ENCODE measurements at regions not wholly inside any gene's neighbourhood (a gene's known extent, or its start where the extent isn't known, plus 50 kb on each side); places are given as distances from the start of the nearest gene placed in this dataset.

GRCh38 chr4:1500231-1500965 is 94.2 kb upstream of the NKX1-1 start:
- DNase-seq, result peak in 1 of 3 donors; percentile 7
- H3K27me3 ChIP-seq (ENCODE audit: control insufficient read depth in 3 of 3, insufficient read depth in 3 of 3, low read length in 2 of 3), result peaks cover 0 to 10% (median 0%) of the 10 kb centered on the region in 3 donors
- WGBS, 2 donors, result 88 to 91% methylated on average over 18 of the region's 18 CpGs

DNA sequence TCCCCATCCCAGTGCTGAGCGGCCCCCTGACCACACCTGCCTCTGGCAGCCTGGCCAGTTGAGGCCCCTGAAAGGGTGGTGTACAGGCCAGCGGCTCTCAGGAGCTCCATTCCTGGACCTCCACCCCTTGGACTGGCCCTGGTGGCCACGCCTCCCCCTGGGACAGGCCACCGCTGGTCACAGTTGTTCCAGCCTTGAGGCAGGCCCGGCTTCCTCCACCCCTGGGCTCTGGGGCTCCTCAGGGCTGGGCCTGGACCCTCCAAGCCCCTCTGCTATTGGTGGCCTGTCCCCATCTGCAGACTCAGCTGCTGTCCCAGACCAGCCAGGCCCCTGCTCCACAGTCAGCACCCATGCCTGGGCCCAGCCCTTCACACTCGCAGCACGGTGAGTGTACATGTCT is 93.2 kb upstream of the NKX1-1 start:
- no peak overlapping the region for H3K4me3 ChIP-seq
- 80 to 84% methylated on average over 7 of the region's 7 CpGs for WGBS, 2 donors
- H3K27me3 ChIP-seq (ENCODE audit: control insufficient read depth in 3 of 3, insufficient read depth in 3 of 3, low read length in 2 of 3), result peaks cover 0 to 10% (median 0%) of the 10 kb centered on the region in 3 donors
- H3K4me1 ChIP-seq (ENCODE audit: control insufficient read depth in 5 of 5, insufficient read depth in 5 of 5, low read length in 5 of 5), result peaks cover 0 to 2% (median 0%) of the 10 kb centered on the region in 5 donors
- H3K9me3 ChIP-seq (ENCODE audit: control insufficient read depth in 4 of 4, insufficient read depth in 3 of 4, low read length in 3 of 4), result peaks cover 0 to 3% (median 0%) of the 10 kb centered on the region in 4 donors
- TF ChIP-seq CTCF (IDR thresholded peaks at IDR 0.05; ENCODE audit: control extremely low read depth, extremely low read depth), result no peak
- ATAC-seq (ENCODE audit: insufficient read depth, low FRiP score) (no peak), DNase-seq (no peak)
- H3K36me3 ChIP-seq (ENCODE audit: control insufficient read depth in 4 of 4, insufficient read depth in 4 of 4, low read length in 4 of 4), result no peaks in the 10 kb centered on the region
- H3K27ac ChIP-seq (ENCODE audit: low read depth in 1 of 2, low read length in 1 of 2), result no peak overlapping the region
- H3K9ac ChIP-seq (ENCODE audit: insufficient read depth in 1 of 2, low read length in 2 of 2), result no peak overlapping the region

More at GRCh38 chr4:1500231-1500965, 94.2 kb upstream of the NKX1-1 start:
- Histone ChIP-seq H3K9me3 (ENCODE audit: control insufficient read depth in 4 of 4, insufficient read depth in 3 of 4, low read length in 3 of 4) (peaks cover 0 to 3% (median 0%) of the 10 kb centered on the region in 4 donors), H3K36me3 (ENCODE audit: control insufficient read depth in 4 of 4, insufficient read depth in 4 of 4, low read length in 4 of 4) (no peaks in the 10 kb centered on the region), H3K4me1 (ENCODE audit: control insufficient read depth in 5 of 5, insufficient read depth in 5 of 5, low read length in 5 of 5) (peaks cover 0 to 2% (median 0%) of the 10 kb centered on the region in 5 donors), H3K4me3 (no peak overlapping the region), H3K9ac (ENCODE audit: insufficient read depth in 1 of 2, low read length in 2 of 2) (no peak overlapping the region), H3K27ac (ENCODE audit: low read depth in 1 of 2, low read length in 1 of 2) (no peak overlapping the region)
- ATAC-seq (ENCODE audit: insufficient read depth, low FRiP score), result no peak
- no peak for TF ChIP-seq CTCF (IDR thresholded peaks at IDR 0.05; ENCODE audit: control extremely low read depth, extremely low read depth)

DNA sequence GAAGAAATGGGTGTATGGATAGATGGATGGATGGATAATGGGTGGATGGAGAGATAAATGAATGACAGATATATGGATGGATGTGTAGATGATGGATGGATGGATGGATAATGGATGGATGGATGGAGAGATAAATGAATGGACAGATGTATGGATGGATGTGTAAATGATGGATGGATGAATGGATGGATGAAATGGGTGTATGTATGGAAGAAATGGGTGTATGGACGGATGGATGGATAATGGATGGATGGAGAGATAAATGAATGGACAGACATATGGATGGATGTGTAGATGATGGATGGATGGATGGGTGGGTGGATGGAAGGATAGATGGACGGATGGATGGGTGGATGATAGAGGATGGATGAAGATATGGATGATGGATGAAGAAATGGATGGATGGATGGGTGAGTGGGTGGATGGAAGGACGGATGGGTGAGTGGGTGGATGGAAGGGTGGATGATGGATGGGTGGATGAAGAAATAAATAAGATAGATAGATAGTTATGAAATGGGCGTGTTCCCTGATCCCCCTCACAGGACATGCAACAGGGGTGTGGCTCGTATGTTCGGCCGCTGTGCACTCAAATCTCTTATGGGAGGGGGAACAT is 91.1 kb upstream of the NKX1-1 start:
- Histone ChIP-seq H3K4me3 (no peak overlapping the region), H3K9me3 (ENCODE audit: control insufficient read depth in 4 of 4, insufficient read depth in 3 of 4, low read length in 3 of 4) (peaks cover 0 to 4% (median 0%) of the 10 kb centered on the region in 4 donors), H3K27ac (ENCODE audit: low read depth in 1 of 2, low read length in 1 of 2) (no peak overlapping the region), H3K4me1 (ENCODE audit: control insufficient read depth in 5 of 5, insufficient read depth in 5 of 5, low read length in 5 of 5) (peaks cover 0 to 2% (median 0%) of the 10 kb centered on the region in 5 donors), H3K9ac (ENCODE audit: insufficient read depth in 1 of 2, low read length in 2 of 2) (no peak overlapping the region), H3K27me3 (ENCODE audit: control insufficient read depth in 3 of 3, insufficient read depth in 3 of 3, low read length in 2 of 3) (peaks cover 0 to 12% (median 0%) of the 10 kb centered on the region in 3 donors), H3K36me3 (ENCODE audit: control insufficient read depth in 4 of 4, insufficient read depth in 4 of 4, low read length in 4 of 4) (no peaks in the 10 kb centered on the region)
- 66 to 78% methylated on average over 7 of the region's 7 CpGs for WGBS, 2 donors
- no peak for TF ChIP-seq CTCF (IDR thresholded peaks at IDR 0.05; ENCODE audit: control extremely low read depth, extremely low read depth)
- no peak for DNase-seq
- no peak for ATAC-seq (ENCODE audit: insufficient read depth, low FRiP score)
